ENCODE measurements at regions not wholly inside any gene's neighbourhood (a gene's known extent, or its start where the extent isn't known, plus 50 kb on each side); places are given as distances from the start of the nearest gene placed in this dataset. TPM values are rescaled to one million over a fixed set of nuclear protein-coding genes. Genes with fewer than 3 reads are reported as not detected.
"Not testable (repeated sequence)": the region's sequence is repeated elsewhere in the genome, so short reads cannot be mapped to it uniquely, and the experiment has no call there.

- no peak overlapping the region for H3K4me3 ChIP-seq (ENCODE audit: low read depth, low read length)
- H3K36me3 ChIP-seq (ENCODE audit: insufficient read depth) = no peaks in the 10 kb centered on the region
- no peaks in the 10 kb centered on the region for H3K4me1 ChIP-seq (ENCODE audit: insufficient read depth)
- H3K27ac ChIP-seq (ENCODE audit: low read depth) = no peak overlapping the region
- 45% methylated on average over 3 of the region's 3 CpGs for WGBS
- DNase-seq (ENCODE audit: extremely low spot score) = no peak
These were observed 90.0 kb upstream of the RORB start for GRCh38 chr9:74407166-74407565.

GRCh38 chr9:74412236-74412979 is 84.7 kb upstream of the RORB start:
- Histone ChIP-seq H3K36me3 (ENCODE audit: insufficient read depth) (no peaks in the 10 kb centered on the region), H3K4me1 (ENCODE audit: insufficient read depth) (no peaks in the 10 kb centered on the region), H3K4me3 (ENCODE audit: low read depth, low read length) (no peak overlapping the region), H3K27ac (ENCODE audit: low read depth) (no peak overlapping the region)
- no peak for DNase-seq (ENCODE audit: extremely low spot score)
- WGBS = 53% methylated on average over 3 of the region's 3 CpGs

GRCh38 chr9:74413876-74414275 is 83.3 kb upstream of the RORB start:
- Histone ChIP-seq H3K4me1 (ENCODE audit: insufficient read depth) (no peaks in the 10 kb centered on the region), H3K27ac (ENCODE audit: low read depth) (no peak overlapping the region), H3K4me3 (ENCODE audit: low read depth, low read length) (no peak overlapping the region), H3K36me3 (ENCODE audit: insufficient read depth) (no peaks in the 10 kb centered on the region)
- no peak for DNase-seq (ENCODE audit: extremely low spot score)
- 59% methylated on average over 1 of the region's 1 CpG for WGBS

DNA sequence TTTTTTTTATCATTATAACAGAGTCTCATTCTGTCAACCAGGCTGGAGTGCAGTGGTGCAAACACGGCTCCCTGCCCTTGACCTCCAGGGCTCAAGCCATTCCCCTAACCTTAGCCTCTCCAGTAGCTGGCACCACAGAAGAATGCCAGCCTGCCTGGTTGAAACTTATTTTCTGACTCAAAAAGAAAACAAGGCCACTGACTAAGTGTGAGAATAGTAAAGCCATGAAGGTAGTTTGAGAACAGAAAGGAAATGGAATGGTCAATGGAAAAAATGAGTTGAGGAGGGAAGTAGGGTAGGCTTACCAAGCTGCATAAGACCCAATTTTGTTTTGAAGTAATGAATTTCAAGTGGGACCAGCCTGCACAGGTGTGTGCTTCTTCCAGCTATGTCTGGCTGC is 82.8 kb upstream of the RORB start:
- H3K4me3 ChIP-seq (ENCODE audit: low read depth, low read length) = no peak overlapping the region
- DNase-seq (ENCODE audit: extremely low spot score) = no peak
- 85% methylated on average over 1 of the region's 1 CpG for WGBS
- no peaks in the 10 kb centered on the region for H3K4me1 ChIP-seq (ENCODE audit: insufficient read depth)
- no peaks in the 10 kb centered on the region for H3K36me3 ChIP-seq (ENCODE audit: insufficient read depth)
- H3K27ac ChIP-seq (ENCODE audit: low read depth) = no peak overlapping the region

DNA sequence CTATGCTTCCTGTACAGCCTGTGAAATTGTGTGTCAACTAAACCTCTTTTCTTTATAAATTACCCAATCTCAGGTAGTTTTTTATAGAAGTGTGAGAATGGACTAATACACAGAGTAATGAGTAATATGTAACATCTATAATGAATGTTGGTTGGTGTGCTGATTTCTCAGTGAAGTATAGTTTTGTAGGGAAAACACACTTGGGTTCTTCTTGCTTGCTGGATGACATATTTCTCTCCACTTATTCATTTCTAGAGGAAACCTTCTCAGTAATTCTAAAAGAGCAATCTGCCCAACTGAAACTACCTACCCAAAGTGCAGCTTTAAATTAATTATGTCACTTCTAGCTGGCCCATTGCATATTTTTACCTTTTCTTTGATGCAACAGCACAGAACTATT is 81.1 kb upstream of the RORB start:
- Histone ChIP-seq H3K27ac (ENCODE audit: low read depth) (no peak overlapping the region), H3K4me1 (ENCODE audit: insufficient read depth) (no peaks in the 10 kb centered on the region), H3K4me3 (ENCODE audit: low read depth, low read length) (no peak overlapping the region), H3K36me3 (ENCODE audit: insufficient read depth) (no peaks in the 10 kb centered on the region)
- DNase-seq (ENCODE audit: extremely low spot score) = no peak

DNA sequence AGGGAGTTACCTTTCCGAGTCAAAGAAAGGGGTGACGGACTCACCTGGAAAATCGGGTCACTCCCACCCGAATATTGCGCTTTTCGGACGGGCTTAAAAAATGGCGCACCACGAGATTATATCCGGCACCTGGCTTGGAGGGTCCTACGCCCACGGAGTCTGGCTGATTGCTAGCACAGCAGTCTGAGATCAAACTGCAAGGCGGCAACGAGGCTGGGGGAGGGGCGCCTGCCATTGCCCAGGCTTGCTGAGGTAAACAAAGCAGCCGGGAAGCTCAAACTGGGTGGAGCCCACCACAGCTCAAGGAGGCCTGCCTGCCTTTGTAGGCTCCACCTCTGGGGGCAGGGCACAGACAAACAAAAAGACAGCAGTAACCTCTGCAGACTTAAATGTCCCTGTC is 72.6 kb upstream of the RORB start:
- 84% methylated on average over 16 of the region's 16 CpGs for WGBS
- H3K4me3 ChIP-seq (ENCODE audit: low read depth, low read length); H3K4me1 ChIP-seq (ENCODE audit: insufficient read depth); H3K27ac ChIP-seq (ENCODE audit: low read depth); H3K36me3 ChIP-seq (ENCODE audit: insufficient read depth); DNase-seq (ENCODE audit: extremely low spot score): not testable (repeated sequence)

DNA sequence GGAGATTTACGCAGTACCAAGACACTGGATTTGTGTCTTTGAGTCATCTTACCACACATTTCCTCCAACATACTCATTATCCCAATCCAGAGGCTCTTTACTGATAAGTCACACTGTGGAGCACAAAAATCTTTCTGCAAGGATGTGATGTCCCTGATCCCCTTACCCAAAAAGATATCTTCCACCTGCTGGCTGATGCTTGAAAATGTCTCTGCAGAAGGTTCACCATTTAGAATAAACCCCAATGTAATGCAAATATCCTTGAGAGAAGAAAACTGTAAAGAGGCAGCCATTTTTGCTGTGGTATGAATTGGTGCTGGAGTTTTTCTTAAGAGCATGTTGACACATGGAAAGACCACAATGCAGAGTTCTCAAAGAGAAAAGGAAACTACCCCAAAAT is 65.7 kb upstream of the RORB start:
- DNase-seq (ENCODE audit: extremely low spot score) = no peak
- Histone ChIP-seq H3K4me1 (ENCODE audit: insufficient read depth) (no peaks in the 10 kb centered on the region), H3K27ac (ENCODE audit: low read depth) (no peak overlapping the region), H3K4me3 (ENCODE audit: low read depth, low read length) (no peak overlapping the region), H3K36me3 (ENCODE audit: insufficient read depth) (no peaks in the 10 kb centered on the region)
- 77% methylated on average over 1 of the region's 1 CpG for WGBS

DNA sequence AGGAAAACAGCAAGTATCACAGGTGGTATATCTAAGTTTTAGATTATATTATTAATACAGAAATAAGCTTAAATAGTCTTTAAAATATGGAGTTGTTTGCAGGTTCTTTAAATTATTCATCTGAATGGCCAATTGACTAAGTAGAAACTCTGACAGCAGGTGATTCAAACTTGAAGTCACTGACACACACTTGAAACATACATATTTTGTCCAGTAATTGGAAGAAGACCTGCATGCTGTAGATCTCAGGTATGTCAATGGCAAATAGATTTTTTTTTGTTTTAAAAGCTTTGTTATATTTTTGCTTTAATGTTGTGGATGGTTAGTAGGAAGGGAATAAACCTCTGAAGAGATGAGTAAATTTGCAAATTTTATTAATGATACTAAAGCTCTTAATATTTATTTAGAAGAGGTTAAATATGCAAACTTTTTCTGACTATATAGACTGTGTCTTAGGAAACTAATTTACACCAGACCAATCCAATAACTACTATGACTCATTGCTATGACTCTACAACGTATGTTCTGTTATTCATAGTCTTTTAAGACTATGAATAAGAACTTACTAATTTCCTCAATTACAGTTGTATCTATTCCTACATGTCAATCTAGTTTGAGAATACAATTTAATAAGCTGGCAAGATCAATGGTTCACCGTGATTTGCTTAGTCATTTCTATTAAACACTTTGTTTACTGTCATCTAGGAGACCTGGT is 53.9 kb upstream of the RORB start:
- 57% methylated on average over 2 of the region's 2 CpGs for WGBS
- Histone ChIP-seq H3K4me1 (ENCODE audit: insufficient read depth) (no peaks in the 10 kb centered on the region), H3K36me3 (ENCODE audit: insufficient read depth) (no peaks in the 10 kb centered on the region), H3K27ac (ENCODE audit: low read depth) (no peak overlapping the region), H3K4me3 (ENCODE audit: low read depth, low read length) (no peak overlapping the region)
- no peak for DNase-seq (ENCODE audit: extremely low spot score)

DNA sequence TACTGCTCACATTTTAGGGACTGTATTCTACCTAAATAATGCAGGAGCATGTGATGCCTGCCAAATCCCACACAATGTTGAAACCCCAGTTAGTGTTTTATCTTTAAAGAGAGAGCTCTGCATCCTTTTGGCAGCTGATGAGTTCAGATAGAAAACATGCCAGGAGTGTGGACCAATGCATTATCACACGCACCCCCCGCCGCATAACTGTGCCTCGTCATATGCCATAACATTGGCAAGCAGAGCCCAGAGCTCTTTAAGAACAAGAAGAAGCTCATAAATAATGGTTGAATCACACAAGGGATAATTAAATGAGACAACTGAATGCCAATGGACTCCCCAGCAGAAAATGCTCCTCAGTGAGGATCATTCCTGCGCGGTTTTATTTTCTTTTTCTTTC is 52.8 kb upstream of the RORB start:
- H3K4me1 ChIP-seq (ENCODE audit: insufficient read depth) = no peaks in the 10 kb centered on the region
- H3K36me3 ChIP-seq (ENCODE audit: insufficient read depth) = no peaks in the 10 kb centered on the region
- WGBS = 47% methylated on average over 6 of the region's 6 CpGs
- H3K27ac ChIP-seq (ENCODE audit: low read depth) = no peak overlapping the region
- H3K4me3 ChIP-seq (ENCODE audit: low read depth, low read length) = no peak overlapping the region
- DNase-seq (ENCODE audit: extremely low spot score) = no peak

Small RNA genes in the stretch of these regions (small RNA-seq; reads per million reads assigned to genes)
- not detected for gene RNA5SP286

Data from urinary bladder (tissue), 4 donors.